K562 (cell line): ENCODE measurements at regions not wholly inside any gene's neighbourhood (a gene's known extent, or its start where the extent isn't known, plus 50 kb on each side); places are given as distances from the start of the nearest gene placed in this dataset.

Source experiments
- BRD4 ChIP-seq: fragments of 200-600 bp; sonication (generic); IDR thresholded peaks from 2 replicates; pipeline ENCODE4 v1.6.1; 2017; ENCODE audit warnings: inconsistent platforms
- EGR1 ChIP-seq: fragments of 450-650 bp; conservative IDR thresholded peaks from 2 replicates; pipeline ENCODE4 v1.6.1; 2017; ENCODE audit warnings: mild to moderate bottlenecking
- ETV1 ChIP-seq: fragments of 450-650 bp; conservative IDR thresholded peaks from 2 replicates; pipeline ENCODE4 v1.6.1; 2016; ENCODE audit warnings: missing genetic modification characterization, control low read depth, low read depth, missing compliant biosample characterization
- HDAC8 ChIP-seq: fragments of 450-650 bp; IDR thresholded peaks from 2 replicates; pipeline ENCODE4 v1.6.1; 2016; ENCODE audit warnings: mild to moderate bottlenecking, missing genetic modification characterization, moderate library complexity, missing compliant biosample characterization
- MTA3 ChIP-seq: fragments of 450-650 bp; formaldehyde crosslinking; IDR thresholded peaks from 2 replicates; pipeline ENCODE4 v1.6.1; 2017; ENCODE audit warnings: mild to moderate bottlenecking, borderline replicate concordance
- NFE2L1 ChIP-seq: fragments of 450-650 bp; IDR thresholded peaks from 2 replicates; pipeline ENCODE4 v1.6.1; 2016; ENCODE audit warnings: missing genetic modification characterization, low read depth, mild to moderate bottlenecking, missing compliant biosample characterization, moderate library complexity, borderline replicate concordance
- PBX2 ChIP-seq, 2 experiments: IDR thresholded peaks in 1 of 2; conservative IDR thresholded peaks in 1 of 2; 2 replicates each; pipeline ENCODE4 v1.6.1; 2016; ENCODE audit warnings: low read depth in 2 of 2, mild to moderate bottlenecking in 1 of 2, missing compliant biosample characterization in 1 of 2, missing genetic modification characterization in 1 of 2, moderate library complexity in 1 of 2
- PCBP1 ChIP-seq: fragments of 200-400 bp; formaldehyde crosslinking; IDR thresholded peaks from 2 replicates; pipeline ENCODE4 v1.6.1; 2018; ENCODE audit warnings: mild to moderate bottlenecking, low read depth, low read length; ENCODE audit not compliant: poor library complexity, severe bottlenecking
- RAD21 ChIP-seq, 2 experiments: fragments of 250-450 bp in 1 of 2; fragments of 450-650 bp in 1 of 2; sonication (Bioruptor Pico) in 1 of 2; formaldehyde crosslinking in 1 of 2; IDR thresholded peaks in 1 of 2; conservative IDR thresholded peaks in 1 of 2; 2 replicates each; pipeline versions ENCODE4 v1.4.0 to v1.8.0; 2020 to 2022; ENCODE audit warnings: mild to moderate bottlenecking in 2 of 2, moderate library complexity in 1 of 2
- SIN3A ChIP-seq, 2 experiments: fragments of 150-350 bp in 1 of 2; IDR thresholded peaks; 2 replicates each; pipeline ENCODE4 v1.6.1; 2011 to 2016; ENCODE audit warnings: borderline replicate concordance in 2 of 2, low read depth in 2 of 2, low read length in 2 of 2, mild to moderate bottlenecking in 2 of 2, moderate library complexity in 2 of 2; ENCODE audit not compliant: control insufficient read depth in 1 of 2
- TF ChIP-seq, protein P1 (sequence below): sonication (generic); formaldehyde crosslinking; IDR thresholded peaks from 2 replicates; pipeline ENCODE4 v1.8.0; 2022; ENCODE audit warnings: missing genetic modification reagents, mild to moderate bottlenecking, borderline replicate concordance
- TF ChIP-seq, protein P2 (sequence below): fragments of 450-650 bp; IDR thresholded peaks from 2 replicates; pipeline ENCODE4 v1.6.1; 2017; ENCODE audit warnings: antibody characterized with exemption
- TF ChIP-seq, protein P3 (sequence below): IDR thresholded peaks from 2 replicates; pipeline ENCODE4 v1.6.1; 2012; ENCODE audit warnings: low read depth, low read length, improper control_type of control experiment, borderline replicate concordance
- TF ChIP-seq, protein P4 (sequence below): fragments of 250-450 bp; sonication (Bioruptor Pico); IDR thresholded peaks from 2 replicates; pipeline ENCODE4 v1.5.0; 2021; ENCODE audit warnings: mild to moderate bottlenecking, moderate library complexity

DNA sequence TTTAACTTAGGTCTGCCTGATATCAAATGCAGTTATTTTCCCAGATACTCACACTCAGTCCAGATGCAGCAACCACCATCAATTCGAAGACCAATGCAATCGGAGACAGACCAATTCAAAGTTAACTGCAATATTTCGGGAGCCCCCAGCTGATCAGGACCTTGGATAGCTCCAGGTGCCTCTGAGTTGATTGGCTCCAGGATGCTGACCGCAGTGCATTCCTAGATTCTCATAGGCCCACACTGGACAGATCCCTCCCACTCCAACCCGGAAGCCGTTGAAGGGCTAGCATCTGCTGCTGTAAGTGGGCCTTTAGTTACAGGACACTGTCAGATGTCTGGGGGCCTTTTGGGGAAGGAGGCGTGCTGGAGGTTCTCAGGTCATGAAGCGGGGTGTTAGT is 89.5 kb upstream of the ATP2B2 start (continued):
- no peak for TF ChIP-seq RAD21 (CRISPR knock-in tag; conservative IDR thresholded peaks at IDR 0.05 in 1 of 2, IDR thresholded peaks at IDR 0.05 in 1 of 2)
- TF ChIP-seq PCBP1, result no peak
- TF ChIP-seq PBX2 (CRISPR knock-in tag; IDR thresholded peaks at IDR 0.05; ENCODE audit: low read depth), result no peak
- no peak for TF ChIP-seq PBX2 (tag; conservative IDR thresholded peaks at IDR 0.05; ENCODE audit: low read depth)
- TF ChIP-seq EGR1, result no peak
- no peak for TF ChIP-seq ETV1 (tag)
- TF ChIP-seq, protein P1, sequence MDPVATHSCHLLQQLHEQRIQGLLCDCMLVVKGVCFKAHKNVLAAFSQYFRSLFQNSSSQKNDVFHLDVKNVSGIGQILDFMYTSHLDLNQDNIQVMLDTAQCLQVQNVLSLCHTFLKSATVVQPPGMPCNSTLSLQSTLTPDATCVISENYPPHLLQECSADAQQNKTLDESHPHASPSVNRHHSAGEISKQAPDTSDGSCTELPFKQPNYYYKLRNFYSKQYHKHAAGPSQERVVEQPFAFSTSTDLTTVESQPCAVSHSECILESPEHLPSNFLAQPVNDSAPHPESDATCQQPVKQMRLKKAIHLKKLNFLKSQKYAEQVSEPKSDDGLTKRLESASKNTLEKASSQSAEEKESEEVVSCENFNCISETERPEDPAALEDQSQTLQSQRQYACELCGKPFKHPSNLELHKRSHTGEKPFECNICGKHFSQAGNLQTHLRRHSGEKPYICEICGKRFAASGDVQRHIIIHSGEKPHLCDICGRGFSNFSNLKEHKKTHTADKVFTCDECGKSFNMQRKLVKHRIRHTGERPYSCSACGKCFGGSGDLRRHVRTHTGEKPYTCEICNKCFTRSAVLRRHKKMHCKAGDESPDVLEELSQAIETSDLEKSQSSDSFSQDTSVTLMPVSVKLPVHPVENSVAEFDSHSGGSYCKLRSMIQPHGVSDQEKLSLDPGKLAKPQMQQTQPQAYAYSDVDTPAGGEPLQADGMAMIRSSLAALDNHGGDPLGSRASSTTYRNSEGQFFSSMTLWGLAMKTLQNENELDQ, result no peak
- TF ChIP-seq, protein P2, sequence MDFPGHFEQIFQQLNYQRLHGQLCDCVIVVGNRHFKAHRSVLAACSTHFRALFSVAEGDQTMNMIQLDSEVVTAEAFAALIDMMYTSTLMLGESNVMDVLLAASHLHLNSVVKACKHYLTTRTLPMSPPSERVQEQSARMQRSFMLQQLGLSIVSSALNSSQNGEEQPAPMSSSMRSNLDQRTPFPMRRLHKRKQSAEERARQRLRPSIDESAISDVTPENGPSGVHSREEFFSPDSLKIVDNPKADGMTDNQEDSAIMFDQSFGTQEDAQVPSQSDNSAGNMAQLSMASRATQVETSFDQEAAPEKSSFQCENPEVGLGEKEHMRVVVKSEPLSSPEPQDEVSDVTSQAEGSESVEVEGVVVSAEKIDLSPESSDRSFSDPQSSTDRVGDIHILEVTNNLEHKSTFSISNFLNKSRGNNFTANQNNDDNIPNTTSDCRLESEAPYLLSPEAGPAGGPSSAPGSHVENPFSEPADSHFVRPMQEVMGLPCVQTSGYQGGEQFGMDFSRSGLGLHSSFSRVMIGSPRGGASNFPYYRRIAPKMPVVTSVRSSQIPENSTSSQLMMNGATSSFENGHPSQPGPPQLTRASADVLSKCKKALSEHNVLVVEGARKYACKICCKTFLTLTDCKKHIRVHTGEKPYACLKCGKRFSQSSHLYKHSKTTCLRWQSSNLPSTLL, result no peak
- no peak for TF ChIP-seq NFE2L1
- TF ChIP-seq SIN3A (IDR thresholded peaks at IDR 0.05; ENCODE audit: borderline replicate concordance in 2 of 2, control insufficient read depth in 1 of 2, low read depth in 2 of 2, low read length in 2 of 2), result no peak
- TF ChIP-seq MTA3, result no peak
- no peak for TF ChIP-seq BRD4
- TF ChIP-seq HDAC8 (tag), result no peak
- TF ChIP-seq, protein P3, sequence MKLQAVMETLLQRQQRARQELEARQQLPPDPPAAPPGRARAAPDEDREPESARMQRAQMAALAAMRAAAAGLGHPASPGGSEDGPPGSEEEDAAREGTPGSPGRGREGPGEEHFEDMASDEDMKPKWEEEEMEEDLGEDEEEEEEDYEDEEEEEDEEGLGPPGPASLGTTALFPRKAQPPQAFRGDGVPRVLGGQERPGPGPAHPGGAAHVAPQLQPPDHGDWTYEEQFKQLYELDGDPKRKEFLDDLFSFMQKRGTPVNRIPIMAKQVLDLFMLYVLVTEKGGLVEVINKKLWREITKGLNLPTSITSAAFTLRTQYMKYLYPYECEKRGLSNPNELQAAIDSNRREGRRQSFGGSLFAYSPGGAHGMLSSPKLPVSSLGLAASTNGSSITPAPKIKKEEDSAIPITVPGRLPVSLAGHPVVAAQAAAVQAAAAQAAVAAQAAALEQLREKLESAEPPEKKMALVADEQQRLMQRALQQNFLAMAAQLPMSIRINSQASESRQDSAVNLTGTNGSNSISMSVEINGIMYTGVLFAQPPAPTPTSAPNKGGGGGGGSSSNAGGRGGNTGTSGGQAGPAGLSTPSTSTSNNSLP, result no peak
- TF ChIP-seq, protein P4, sequence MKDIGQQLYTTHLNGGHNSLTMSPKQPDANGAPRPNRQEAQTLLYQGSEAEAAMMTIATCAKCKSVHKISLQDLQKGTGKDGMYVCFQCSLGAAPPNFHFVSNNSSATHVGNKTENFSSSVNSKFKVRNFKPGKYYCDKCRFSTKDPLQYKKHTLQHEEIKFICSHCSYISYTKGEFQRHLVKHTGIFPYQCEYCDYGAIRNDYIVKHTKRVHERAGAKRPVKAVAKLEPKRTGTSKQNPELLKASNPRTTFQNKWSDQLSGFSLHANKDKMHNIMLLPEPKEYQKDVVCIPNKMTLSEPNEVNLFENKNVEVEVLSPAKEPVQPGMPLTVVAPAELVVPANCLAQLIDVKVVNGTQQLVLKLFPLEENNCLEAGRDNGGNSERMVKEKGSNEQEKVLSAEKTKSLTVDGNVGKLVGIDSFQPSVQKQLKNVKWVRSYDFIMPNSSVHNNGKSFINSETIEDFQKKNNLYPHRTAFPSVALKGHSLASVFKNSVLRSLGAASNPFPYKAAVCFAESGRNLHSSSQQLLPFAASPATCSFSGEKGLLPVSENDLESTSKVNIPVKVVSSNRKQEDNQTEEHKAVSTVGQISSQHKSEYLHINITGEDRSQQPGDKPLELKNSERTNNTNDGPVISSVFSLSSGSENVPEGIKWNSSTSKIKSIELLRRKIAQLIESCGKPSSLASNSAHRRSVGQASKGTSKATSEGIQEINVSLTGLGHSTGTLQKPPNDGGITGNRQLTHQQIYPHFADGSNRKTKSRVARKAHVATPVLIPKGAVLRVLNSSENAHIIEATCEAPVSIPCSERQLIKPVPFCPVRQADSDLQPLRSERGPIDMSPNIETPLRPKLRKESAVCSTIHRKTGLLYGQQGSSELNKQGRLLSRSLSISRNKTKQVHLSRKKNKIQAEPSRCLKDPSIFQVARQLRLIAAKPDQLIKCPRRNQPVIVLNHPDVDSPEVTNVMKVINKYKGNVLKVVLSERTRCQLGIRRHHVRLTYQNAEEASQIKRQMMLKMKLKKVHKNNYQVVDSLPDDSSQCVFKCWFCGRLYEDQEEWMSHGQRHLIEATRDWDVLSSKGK (CRISPR knock-in tag), result no peak
